ENCODE measurements at regions not wholly inside any gene's neighbourhood (a gene's known extent, or its start where the extent isn't known, plus 50 kb on each side); places are given as distances from the start of the nearest gene placed in this dataset.

DNA sequence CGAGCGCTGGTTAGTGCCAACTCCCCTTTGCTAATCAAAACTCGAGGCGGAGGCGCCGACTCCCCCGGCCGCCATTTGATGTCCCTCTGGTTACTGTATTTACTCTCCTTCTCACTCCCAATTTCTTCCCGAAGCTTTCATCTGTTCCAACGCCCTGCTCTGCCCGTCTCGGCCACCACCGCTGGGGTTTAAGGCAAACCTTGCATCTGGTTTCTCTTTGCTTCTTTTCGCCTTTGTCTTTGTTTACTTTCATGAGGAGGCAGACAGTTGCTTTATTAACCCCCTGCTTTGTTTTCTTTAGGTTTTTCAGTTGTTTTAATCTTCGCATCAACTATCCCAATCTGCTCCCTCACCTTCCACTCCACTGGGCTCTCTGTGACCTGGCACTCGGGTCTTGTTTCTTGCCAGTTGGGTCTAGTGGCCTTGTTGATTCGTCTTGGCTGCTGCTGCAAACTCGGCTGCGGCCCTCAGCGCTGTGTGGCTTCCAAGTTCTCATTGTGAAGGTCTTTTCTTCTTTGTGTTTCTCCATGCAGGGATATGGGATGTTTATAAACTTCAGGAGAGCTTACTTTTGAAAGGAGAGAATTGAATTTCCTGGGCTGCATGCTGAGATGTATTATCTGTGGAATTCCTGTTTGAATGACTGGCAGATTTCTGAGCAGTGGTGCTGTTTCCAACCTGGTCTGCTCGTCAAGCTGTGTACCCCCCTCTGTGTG lies 155.1 kb downstream of the CDC5L start:
- Histone ChIP-seq H3K4me1 (ENCODE audit: control insufficient read depth in 1 of 2, low read depth in 2 of 2) (peaks cover 0 to 6% of the 10 kb centered on the region in 2 donors), H3K27ac (no peak overlapping the region), H3K36me3 (no peaks in the 10 kb centered on the region), H3K9me3 (no peaks in the 10 kb centered on the region), H3K27me3 (replicated peaks; ENCODE audit: insufficient read depth) (no peaks in the 10 kb centered on the region), H3K4me3 (peak overlapping the region; percentile 30)
- DNase-seq (ENCODE audit: low spot score) (no peak), ATAC-seq (ENCODE audit: insufficient number of reproducible peaks, low FRiP score, low read depth) (no peak)
- TF ChIP-seq, protein P1, sequence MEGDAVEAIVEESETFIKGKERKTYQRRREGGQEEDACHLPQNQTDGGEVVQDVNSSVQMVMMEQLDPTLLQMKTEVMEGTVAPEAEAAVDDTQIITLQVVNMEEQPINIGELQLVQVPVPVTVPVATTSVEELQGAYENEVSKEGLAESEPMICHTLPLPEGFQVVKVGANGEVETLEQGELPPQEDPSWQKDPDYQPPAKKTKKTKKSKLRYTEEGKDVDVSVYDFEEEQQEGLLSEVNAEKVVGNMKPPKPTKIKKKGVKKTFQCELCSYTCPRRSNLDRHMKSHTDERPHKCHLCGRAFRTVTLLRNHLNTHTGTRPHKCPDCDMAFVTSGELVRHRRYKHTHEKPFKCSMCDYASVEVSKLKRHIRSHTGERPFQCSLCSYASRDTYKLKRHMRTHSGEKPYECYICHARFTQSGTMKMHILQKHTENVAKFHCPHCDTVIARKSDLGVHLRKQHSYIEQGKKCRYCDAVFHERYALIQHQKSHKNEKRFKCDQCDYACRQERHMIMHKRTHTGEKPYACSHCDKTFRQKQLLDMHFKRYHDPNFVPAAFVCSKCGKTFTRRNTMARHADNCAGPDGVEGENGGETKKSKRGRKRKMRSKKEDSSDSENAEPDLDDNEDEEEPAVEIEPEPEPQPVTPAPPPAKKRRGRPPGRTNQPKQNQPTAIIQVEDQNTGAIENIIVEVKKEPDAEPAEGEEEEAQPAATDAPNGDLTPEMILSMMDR (IDR thresholded peaks at IDR 0.05) = no peak

DNA sequence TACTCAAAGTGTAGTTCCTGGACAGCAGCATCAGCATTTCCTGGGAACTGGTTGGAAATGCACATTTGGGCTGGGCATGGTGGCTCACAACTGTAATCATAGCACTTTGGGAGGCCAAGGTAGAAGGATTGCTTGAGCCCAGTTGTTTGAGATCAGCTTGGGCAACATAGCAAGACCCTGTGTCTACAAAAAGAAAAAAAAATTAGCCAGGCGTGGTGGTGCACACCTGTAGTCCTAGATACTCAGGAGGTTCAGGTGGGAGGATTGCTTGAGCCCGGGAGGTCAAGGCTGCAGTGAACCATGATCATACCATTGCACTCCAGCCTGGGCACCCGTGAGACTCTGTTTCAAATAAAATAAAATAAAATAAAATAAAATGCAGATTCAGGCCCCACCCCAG lies 156.2 kb downstream of the CDC5L start:
- TF ChIP-seq, protein P1 (IDR thresholded peaks at IDR 0.05) = no peak
- H3K36me3 ChIP-seq = no peaks in the 10 kb centered on the region
- H3K4me1 ChIP-seq (ENCODE audit: control insufficient read depth in 1 of 2, low read depth in 2 of 2) = peaks cover 0 to 6% of the 10 kb centered on the region in 2 donors
- H3K27me3 ChIP-seq (replicated peaks; ENCODE audit: insufficient read depth) = no peaks in the 10 kb centered on the region
- H3K27ac ChIP-seq = no peak overlapping the region
- H3K9me3 ChIP-seq = no peaks in the 10 kb centered on the region
- no peak for ATAC-seq (ENCODE audit: insufficient number of reproducible peaks, low FRiP score, low read depth)
- DNase-seq (ENCODE audit: low spot score) = no peak
- H3K4me3 ChIP-seq = no peak overlapping the region

DNA sequence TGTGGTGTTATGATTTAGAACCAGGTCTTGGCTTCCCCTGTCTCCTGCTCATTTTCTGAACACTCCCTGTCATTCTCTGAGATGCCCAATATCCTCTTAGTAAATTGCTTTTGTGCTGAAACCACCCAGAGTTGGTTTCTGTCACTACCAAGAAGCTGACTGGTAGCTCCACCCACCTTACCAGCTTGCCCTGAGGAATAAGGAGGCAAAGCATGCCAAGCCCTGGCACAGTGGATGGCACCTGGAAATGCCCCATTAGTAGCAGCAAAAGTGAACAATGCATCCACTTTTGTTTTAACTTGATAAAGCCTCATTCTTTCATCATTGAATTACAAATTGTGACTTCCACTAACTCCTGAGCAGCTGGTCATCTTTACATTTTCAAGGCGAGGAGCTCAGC lies 157.7 kb downstream of the CDC5L start:
- H3K4me1 ChIP-seq (ENCODE audit: control insufficient read depth in 1 of 2, low read depth in 2 of 2) = peaks cover 0 to 6% of the 10 kb centered on the region in 2 donors
- TF ChIP-seq, protein P1 (IDR thresholded peaks at IDR 0.05) = no peak
- no peak overlapping the region for H3K4me3 ChIP-seq
- no peak overlapping the region for H3K27ac ChIP-seq
- DNase-seq (ENCODE audit: low spot score) = no peak
- ATAC-seq (ENCODE audit: insufficient number of reproducible peaks, low FRiP score, low read depth) = no peak
- H3K9me3 ChIP-seq = no peaks in the 10 kb centered on the region
- H3K27me3 ChIP-seq (replicated peaks; ENCODE audit: insufficient read depth) = no peaks in the 10 kb centered on the region
- no peaks in the 10 kb centered on the region for H3K36me3 ChIP-seq

DNA sequence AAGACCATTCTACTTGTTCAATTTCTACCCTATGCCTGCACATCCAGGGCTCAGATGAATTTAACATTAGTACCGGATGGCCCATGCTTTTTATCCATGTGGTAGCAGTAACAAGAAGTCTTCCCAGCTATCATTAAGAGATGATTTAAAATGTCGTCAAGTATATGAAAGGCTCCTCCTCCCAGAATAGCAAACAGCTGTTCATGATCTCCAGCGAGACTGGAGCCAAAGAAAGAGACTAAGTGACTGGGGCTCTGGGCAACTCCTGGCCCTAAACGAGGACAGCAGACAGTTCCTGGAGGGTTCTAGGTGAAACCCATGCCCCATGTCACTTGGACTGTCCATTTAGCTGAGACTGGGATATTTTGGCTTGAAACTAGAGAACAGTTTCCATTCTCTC lies 160.8 kb downstream of the CDC5L start:
- Histone ChIP-seq H3K27me3 (replicated peaks; ENCODE audit: insufficient read depth) (no peaks in the 10 kb centered on the region), H3K4me1 (ENCODE audit: control insufficient read depth in 1 of 2, low read depth in 2 of 2) (no peaks in the 10 kb centered on the region), H3K27ac (no peak overlapping the region), H3K36me3 (no peaks in the 10 kb centered on the region), H3K9me3 (no peaks in the 10 kb centered on the region), H3K4me3 (no peak overlapping the region)
- ATAC-seq (ENCODE audit: insufficient number of reproducible peaks, low FRiP score, low read depth) (no peak), DNase-seq (ENCODE audit: low spot score) (no peak)
- TF ChIP-seq, protein P1 (IDR thresholded peaks at IDR 0.05) = no peak

DNA sequence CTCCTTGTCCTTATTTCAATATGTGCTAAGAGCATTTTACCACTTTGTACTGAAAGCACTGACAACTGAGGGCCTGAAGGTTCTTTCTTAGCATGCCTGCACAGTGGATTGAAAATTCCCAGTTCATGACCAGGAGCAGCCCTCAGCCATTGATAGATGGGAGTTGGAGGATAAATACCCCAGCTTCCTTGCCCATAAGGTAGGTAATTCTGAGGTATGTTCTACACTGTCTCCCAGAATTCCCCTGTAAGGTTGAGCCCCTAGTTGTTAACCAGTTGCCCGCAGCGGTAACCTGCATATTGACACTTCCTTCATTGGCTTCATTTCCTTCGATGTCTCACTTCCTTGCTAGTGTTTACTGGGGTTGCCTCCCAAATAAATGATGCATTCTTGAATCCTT lies 162.0 kb downstream of the CDC5L start:
- Histone ChIP-seq H3K27ac (no peak overlapping the region), H3K4me3 (no peak overlapping the region), H3K4me1 (ENCODE audit: control insufficient read depth in 1 of 2, low read depth in 2 of 2) (no peaks in the 10 kb centered on the region), H3K36me3 (no peaks in the 10 kb centered on the region), H3K9me3 (no peaks in the 10 kb centered on the region), H3K27me3 (replicated peaks; ENCODE audit: insufficient read depth) (no peaks in the 10 kb centered on the region)
- TF ChIP-seq, protein P1 (IDR thresholded peaks at IDR 0.05) = no peak
- no peak for ATAC-seq (ENCODE audit: insufficient number of reproducible peaks, low FRiP score, low read depth)
- DNase-seq (ENCODE audit: low spot score) = no peak

Data from thoracic aorta (tissue), 2 donors.